ENCODE measurements at regions not wholly inside any gene's neighbourhood (a gene's known extent, or its start where the extent isn't known, plus 50 kb on each side); places are given as distances from the start of the nearest gene placed in this dataset.

GRCh38 chr1:43044572-43045361, 86.1 kb upstream of the SLC2A1 start:
- H3K36me3 Mint-ChIP-seq: no peaks in the 10 kb centered on the region

GRCh38 chr1:43043695-43044094, 85.0 kb upstream of the SLC2A1 start:
- DNase-seq (ENCODE audit: extremely low spot score, unreplicated experiment): no peak
- Mint-ChIP-seq H3K9me3 (no peaks in the 10 kb centered on the region), H3K27ac (no peak overlapping the region), H3K27me3 (no peaks in the 10 kb centered on the region), H3K4me3 (no peak overlapping the region), H3K4me1 (ENCODE audit: unreplicated experiment) (no peaks in the 10 kb centered on the region), H3K36me3 (no peaks in the 10 kb centered on the region)
- TF ChIP-seq CTCF (conservative IDR thresholded peaks at IDR 0.05): no peak

More at GRCh38 chr1:43044572-43045361, 86.1 kb upstream of the SLC2A1 start:
- Mint-ChIP-seq H3K4me3 (no peak overlapping the region), H3K9me3 (no peaks in the 10 kb centered on the region), H3K4me1 (ENCODE audit: unreplicated experiment) (peaks cover 9% of the 10 kb centered on the region), H3K27ac (no peak overlapping the region), H3K27me3 (no peaks in the 10 kb centered on the region)
- TF ChIP-seq CTCF (conservative IDR thresholded peaks at IDR 0.05): no peak
- no peak for DNase-seq (ENCODE audit: extremely low spot score, unreplicated experiment)

GRCh38 chr1:43042773-43043457, 84.2 kb upstream of the SLC2A1 start:
- Mint-ChIP-seq H3K36me3 (no peaks in the 10 kb centered on the region), H3K4me1 (ENCODE audit: unreplicated experiment) (peaks cover 6% of the 10 kb centered on the region), H3K9me3 (no peaks in the 10 kb centered on the region), H3K27ac (no peak overlapping the region), H3K27me3 (no peaks in the 10 kb centered on the region), H3K4me3 (no peak overlapping the region)
- TF ChIP-seq CTCF (conservative IDR thresholded peaks at IDR 0.05): no peak
- DNase-seq (ENCODE audit: extremely low spot score, unreplicated experiment): no peak

GRCh38 chr1:43042127-43042526, 83.5 kb upstream of the SLC2A1 start:
- H3K9me3 Mint-ChIP-seq: no peaks in the 10 kb centered on the region

GRCh38 chr1:43041591-43041990, 82.9 kb upstream of the SLC2A1 start:
- H3K9me3 Mint-ChIP-seq: no peaks in the 10 kb centered on the region
- peaks cover 12% of the 10 kb centered on the region for H3K4me1 Mint-ChIP-seq (ENCODE audit: unreplicated experiment)
- H3K27ac Mint-ChIP-seq: no peak overlapping the region
- H3K27me3 Mint-ChIP-seq: no peaks in the 10 kb centered on the region
- H3K4me3 Mint-ChIP-seq: no peak overlapping the region
- TF ChIP-seq CTCF (conservative IDR thresholded peaks at IDR 0.05): no peak
- H3K36me3 Mint-ChIP-seq: no peaks in the 10 kb centered on the region
- DNase-seq (ENCODE audit: extremely low spot score, unreplicated experiment): no peak

More at GRCh38 chr1:43042127-43042526, 83.5 kb upstream of the SLC2A1 start:
- no peak overlapping the region for H3K4me3 Mint-ChIP-seq
- peaks cover 7% of the 10 kb centered on the region for H3K4me1 Mint-ChIP-seq (ENCODE audit: unreplicated experiment)
- DNase-seq (ENCODE audit: extremely low spot score, unreplicated experiment): no peak
- H3K27me3 Mint-ChIP-seq: no peaks in the 10 kb centered on the region
- TF ChIP-seq CTCF (conservative IDR thresholded peaks at IDR 0.05): no peak
- no peak overlapping the region for H3K27ac Mint-ChIP-seq
- H3K36me3 Mint-ChIP-seq: no peaks in the 10 kb centered on the region

Data from type B pancreatic cell (in vitro differentiated cells).